ENCODE measurements at regions not wholly inside any gene's neighbourhood (a gene's known extent, or its start where the extent isn't known, plus 50 kb on each side); places are given as distances from the start of the nearest gene placed in this dataset.
A peak's percentile ranks its signal among the peaks of the same experiment; 100 is the strongest.

- ATAC-seq (no peak), FAIRE-seq (no peak), DNase-seq (no peak)
- intact Hi-C loops (cut with DNase I), result no loop called here
- H3K27me3 ChIP-seq, result peaks cover 0 to 48% (median 2%) of the 10 kb centered on the region in 4 donors
- no peaks in the 10 kb centered on the region for H3K9me3 ChIP-seq
- no peak for TF ChIP-seq CTCF (IDR thresholded peaks at IDR 0.05)
- no peaks in the 10 kb centered on the region for H3K36me3 ChIP-seq
- 67% methylated on average over 8 of the region's 8 CpGs for WGBS, 2 donors
- H3K27ac ChIP-seq, result no peak overlapping the region
- H3K4me3 ChIP-seq, result no peak overlapping the region
- no peaks in the 10 kb centered on the region for H3K4me1 ChIP-seq
These were observed 819.7 kb downstream of the TMEM121 start for GRCh38 chr14:106346084-106346483.

GRCh38 chr14:106346534-106347290 is 820.3 kb downstream of the TMEM121 start:
- no peaks in the 10 kb centered on the region for H3K36me3 ChIP-seq
- no peak overlapping the region for H3K4me3 ChIP-seq
- no peak overlapping the region for H3K27ac ChIP-seq
- FAIRE-seq (no peak), DNase-seq (no peak), ATAC-seq (no peak)
- peaks cover 0 to 48% (median 2%) of the 10 kb centered on the region in 4 donors for H3K27me3 ChIP-seq
- intact Hi-C loops (cut with DNase I), result no loop called here
- no peak for TF ChIP-seq CTCF (IDR thresholded peaks at IDR 0.05)
- H3K9me3 ChIP-seq, result no peaks in the 10 kb centered on the region
- H3K4me1 ChIP-seq, result no peaks in the 10 kb centered on the region
- 75 to 87% methylated on average over 4 of the region's 4 CpGs for WGBS, 2 donors

- no peak for TF ChIP-seq CTCF (IDR thresholded peaks at IDR 0.05)
- H3K36me3 ChIP-seq, result no peaks in the 10 kb centered on the region
- H3K27ac ChIP-seq, result no peak overlapping the region
- 37 to 42% methylated on average over 4 of the region's 4 CpGs for WGBS, 2 donors
- H3K4me3 ChIP-seq, result no peak overlapping the region
- no peak for FAIRE-seq
- no peak for ATAC-seq
- H3K9me3 ChIP-seq, result no peaks in the 10 kb centered on the region
- peaks cover 0 to 48% (median 2%) of the 10 kb centered on the region in 4 donors for H3K27me3 ChIP-seq
- H3K4me1 ChIP-seq, result no peaks in the 10 kb centered on the region
- no peak for DNase-seq
- intact Hi-C loops (cut with DNase I), result no loop called here
These were observed 821.0 kb downstream of the TMEM121 start for GRCh38 chr14:106347291-106347778.

GRCh38 chr14:106347890-106348755 is 821.7 kb downstream of the TMEM121 start:
- H3K4me1 ChIP-seq, result no peaks in the 10 kb centered on the region
- no peak overlapping the region for H3K27ac ChIP-seq
- no peak for ATAC-seq
- no peak for FAIRE-seq
- no peak for TF ChIP-seq CTCF (IDR thresholded peaks at IDR 0.05)
- H3K4me3 ChIP-seq, result no peak overlapping the region
- peaks cover 0 to 48% (median 2%) of the 10 kb centered on the region in 4 donors for H3K27me3 ChIP-seq
- H3K9me3 ChIP-seq, result no peaks in the 10 kb centered on the region
- intact Hi-C loops (cut with DNase I), result no loop called here
- DNase-seq, result peak in 1 of 6 donors; percentile 38
- WGBS, 2 donors, result 36 to 38% methylated on average over 8 of the region's 8 CpGs
- no peaks in the 10 kb centered on the region for H3K36me3 ChIP-seq
